Activated CD4-positive, alpha-beta memory T cell treated with anti-CD3 and anti-CD28 coated beads, Interleukin-2, amount 10 ng/mL, durations not matched to agents 7 days and 5 days (primary cell): ENCODE measurements at regions not wholly inside any gene's neighbourhood (a gene's known extent, or its start where the extent isn't known, plus 50 kb on each side); places are given as distances from the start of the nearest gene placed in this dataset.
"Not testable (repeated sequence)": the region's sequence is repeated elsewhere in the genome, so short reads cannot be mapped to it uniquely, and the experiment has no call there.

ENCODE experiments used
- CTCF ChIA-PET: fragments of 350-600 bp; sonication (Branson Sonifier 250); formaldehyde crosslinking; loops from one replicate; lab custom pipeline; 2021; ENCODE audit warnings: antibody characterized with exemption, inconsistent platforms; lab: Charles Lee
- POLR2A ChIA-PET: fragments of 350-600 bp; sonication (Branson Sonifier 250); formaldehyde crosslinking; loops from one replicate; lab custom pipeline; 2021; ENCODE audit warnings: antibody characterized with exemption; lab: Charles Lee
- DNase-seq: peaks from one replicate; pipeline ENCODE4 v3.0.0-alpha.2; 2020
- H3K27ac Mint-ChIP-seq: one replicate; pipeline ENCODE4 v1.8.0; 2021; ENCODE audit warnings: mild to moderate bottlenecking, mixed read lengths
- H3K27me3 Mint-ChIP-seq: one replicate; pipeline ENCODE4 v1.8.0; 2021; ENCODE audit warnings: mixed read lengths
- H3K36me3 Mint-ChIP-seq: one replicate; pipeline ENCODE4 v1.8.0; 2021; ENCODE audit warnings: low read depth, mixed read lengths
- H3K4me1 Mint-ChIP-seq: one replicate; pipeline ENCODE4 v1.8.0; 2021; ENCODE audit warnings: mixed read lengths
- H3K4me3 Mint-ChIP-seq: one replicate; pipeline ENCODE4 v1.8.0; 2021; ENCODE audit warnings: mild to moderate bottlenecking, mixed read lengths
- H3K9me3 Mint-ChIP-seq: one replicate; pipeline ENCODE4 v1.8.0; 2021; ENCODE audit warnings: mixed read lengths

DNA sequence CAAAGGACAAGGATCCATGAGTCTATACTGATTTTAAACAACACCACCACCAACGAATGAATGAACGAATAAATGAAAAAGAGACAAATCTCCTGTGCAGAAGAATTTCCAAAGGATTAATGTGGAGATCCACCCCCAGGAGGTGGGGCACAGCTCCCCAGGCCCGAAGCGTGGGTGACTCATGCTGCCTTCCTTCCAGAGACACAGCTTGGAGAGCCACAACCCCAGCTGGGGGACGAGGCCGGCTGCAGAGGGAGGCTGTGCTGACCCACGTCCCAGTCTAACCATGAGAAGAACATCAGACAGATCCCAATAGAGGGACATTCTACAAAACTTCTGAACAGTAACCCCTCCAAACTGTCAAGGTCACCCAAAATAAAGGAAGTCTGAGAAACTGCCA is 557.3 kb upstream of the SALL3 start:
- DNase-seq: no peak
- POLR2A ChIA-PET: no interaction called here
- Mint-ChIP-seq H3K4me1 (no peaks in the 10 kb centered on the region), H3K4me3 (no peak overlapping the region), H3K9me3 (no peaks in the 10 kb centered on the region), H3K27me3 (no peaks in the 10 kb centered on the region), H3K36me3 (no peaks in the 10 kb centered on the region), H3K27ac (no peak overlapping the region)
- CTCF ChIA-PET: no interaction called here

DNA sequence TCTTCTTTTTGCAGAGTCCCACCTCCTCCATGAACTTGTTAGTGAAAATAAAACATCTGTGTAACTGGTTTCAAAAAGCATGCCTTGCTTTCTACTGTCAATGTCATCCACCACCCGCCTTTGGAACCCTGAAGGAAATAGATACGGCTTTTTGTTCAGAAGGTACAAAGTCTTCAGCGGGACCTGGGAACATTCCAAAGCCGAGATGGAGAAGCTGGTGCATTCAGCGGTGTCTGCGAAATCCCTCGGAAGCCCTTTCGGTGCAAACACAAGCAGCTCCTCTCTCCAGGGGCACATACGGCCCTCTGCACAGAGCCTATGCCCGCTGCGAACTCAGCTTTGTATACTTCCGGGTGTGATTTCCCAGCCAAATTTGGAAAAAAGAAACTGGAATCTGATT is 555.8 kb upstream of the SALL3 start:
- H3K36me3 Mint-ChIP-seq: no peaks in the 10 kb centered on the region
- no peak overlapping the region for H3K27ac Mint-ChIP-seq
- no peak for DNase-seq
- H3K27me3 Mint-ChIP-seq: no peaks in the 10 kb centered on the region
- no peaks in the 10 kb centered on the region for H3K9me3 Mint-ChIP-seq
- no peaks in the 10 kb centered on the region for H3K4me1 Mint-ChIP-seq
- CTCF ChIA-PET: no interaction called here
- POLR2A ChIA-PET: no interaction called here
- H3K4me3 Mint-ChIP-seq: no peak overlapping the region

DNA sequence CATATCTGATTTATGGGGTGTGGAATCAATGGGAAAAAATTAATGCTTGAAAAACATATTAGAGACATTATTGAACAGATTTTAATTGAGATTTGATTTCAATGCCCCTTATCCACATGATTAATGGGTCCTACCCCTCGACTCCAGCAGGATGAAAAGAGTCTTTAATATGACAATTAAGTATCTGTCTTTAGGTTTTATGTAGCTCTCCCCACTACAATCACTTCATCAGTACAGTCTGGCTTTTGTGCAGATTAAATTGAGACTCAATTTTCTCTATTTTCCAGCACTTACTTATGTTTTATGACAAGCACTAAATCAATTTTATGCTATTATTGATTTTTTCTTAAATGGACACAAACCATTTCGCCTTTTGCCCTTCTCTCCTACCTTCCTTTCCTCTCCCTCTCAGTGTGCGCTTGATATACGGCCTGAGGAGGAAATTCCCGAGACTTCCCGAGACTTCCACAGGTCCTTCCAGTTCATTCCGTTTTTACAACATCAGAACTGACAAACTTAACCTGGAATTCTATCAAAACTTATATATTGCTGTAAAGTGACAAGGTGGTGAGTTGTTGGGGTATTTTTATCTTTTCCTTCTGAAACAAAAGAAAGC is 555.1 kb upstream of the SALL3 start:
- no peaks in the 10 kb centered on the region for H3K9me3 Mint-ChIP-seq

DNA sequence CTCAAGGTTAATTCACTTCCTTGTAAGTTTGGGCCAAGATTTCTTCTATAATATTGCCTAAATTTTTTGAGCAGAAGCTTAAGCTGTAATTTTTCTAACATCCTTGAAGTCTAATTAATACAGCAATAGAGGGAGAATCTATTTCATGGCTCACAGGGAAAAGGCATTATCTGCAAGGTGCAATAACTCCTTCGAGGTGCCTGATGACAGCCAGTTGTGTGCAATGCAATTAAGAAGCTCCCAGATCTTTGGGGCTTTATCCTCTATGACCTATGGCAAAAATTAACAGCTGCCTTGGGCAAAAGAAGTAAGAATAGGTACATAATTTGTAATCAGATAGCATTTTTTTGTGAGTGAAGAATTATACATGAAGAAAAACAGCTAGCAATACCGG is 554.6 kb upstream of the SALL3 start:
- H3K9me3 Mint-ChIP-seq: no peaks in the 10 kb centered on the region
- H3K27ac Mint-ChIP-seq: no peak overlapping the region
- no peak overlapping the region for H3K4me3 Mint-ChIP-seq
- ChIA-PET POLR2A (no interaction called here), CTCF (no interaction called here)
- no peaks in the 10 kb centered on the region for H3K36me3 Mint-ChIP-seq
- DNase-seq: no peak
- H3K4me1 Mint-ChIP-seq: no peaks in the 10 kb centered on the region
- H3K27me3 Mint-ChIP-seq: no peaks in the 10 kb centered on the region

More for the DNA sequence above, 555.1 kb upstream of the SALL3 start:
- Mint-ChIP-seq H3K27me3 (no peaks in the 10 kb centered on the region), H3K4me1 (no peaks in the 10 kb centered on the region), H3K4me3 (no peak overlapping the region), H3K27ac (no peak overlapping the region), H3K36me3 (no peaks in the 10 kb centered on the region)
- no peak for DNase-seq
- CTCF ChIA-PET: no interaction called here
- POLR2A ChIA-PET: no interaction called here

DNA sequence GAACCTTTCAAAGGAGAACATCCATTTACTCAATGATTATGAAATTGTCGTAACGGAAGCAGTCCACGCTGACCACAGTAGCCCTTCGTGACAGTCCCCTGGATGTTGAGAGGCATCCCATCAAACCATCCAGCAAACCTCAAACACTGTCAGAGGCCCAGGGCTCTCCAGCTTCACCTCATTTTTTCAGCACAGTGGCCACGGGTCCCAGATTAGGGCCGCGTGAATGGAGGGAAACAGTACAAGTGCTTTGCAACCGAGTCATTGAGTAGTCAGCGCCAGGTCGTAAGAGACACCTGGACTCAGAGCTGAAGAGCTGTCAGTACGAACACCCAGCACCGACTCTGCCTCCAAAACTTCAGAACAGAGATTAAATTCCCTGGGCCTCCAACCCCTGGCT is 552.5 kb upstream of the SALL3 start:
- no peak overlapping the region for H3K27ac Mint-ChIP-seq
- H3K4me3 Mint-ChIP-seq: no peak overlapping the region
- POLR2A ChIA-PET: no interaction called here
- CTCF ChIA-PET: no interaction called here
- no peak for DNase-seq
- H3K27me3 Mint-ChIP-seq: no peaks in the 10 kb centered on the region
- H3K4me1 Mint-ChIP-seq: no peaks in the 10 kb centered on the region
- H3K36me3 Mint-ChIP-seq: no peaks in the 10 kb centered on the region
- H3K9me3 Mint-ChIP-seq: no peaks in the 10 kb centered on the region

DNA sequence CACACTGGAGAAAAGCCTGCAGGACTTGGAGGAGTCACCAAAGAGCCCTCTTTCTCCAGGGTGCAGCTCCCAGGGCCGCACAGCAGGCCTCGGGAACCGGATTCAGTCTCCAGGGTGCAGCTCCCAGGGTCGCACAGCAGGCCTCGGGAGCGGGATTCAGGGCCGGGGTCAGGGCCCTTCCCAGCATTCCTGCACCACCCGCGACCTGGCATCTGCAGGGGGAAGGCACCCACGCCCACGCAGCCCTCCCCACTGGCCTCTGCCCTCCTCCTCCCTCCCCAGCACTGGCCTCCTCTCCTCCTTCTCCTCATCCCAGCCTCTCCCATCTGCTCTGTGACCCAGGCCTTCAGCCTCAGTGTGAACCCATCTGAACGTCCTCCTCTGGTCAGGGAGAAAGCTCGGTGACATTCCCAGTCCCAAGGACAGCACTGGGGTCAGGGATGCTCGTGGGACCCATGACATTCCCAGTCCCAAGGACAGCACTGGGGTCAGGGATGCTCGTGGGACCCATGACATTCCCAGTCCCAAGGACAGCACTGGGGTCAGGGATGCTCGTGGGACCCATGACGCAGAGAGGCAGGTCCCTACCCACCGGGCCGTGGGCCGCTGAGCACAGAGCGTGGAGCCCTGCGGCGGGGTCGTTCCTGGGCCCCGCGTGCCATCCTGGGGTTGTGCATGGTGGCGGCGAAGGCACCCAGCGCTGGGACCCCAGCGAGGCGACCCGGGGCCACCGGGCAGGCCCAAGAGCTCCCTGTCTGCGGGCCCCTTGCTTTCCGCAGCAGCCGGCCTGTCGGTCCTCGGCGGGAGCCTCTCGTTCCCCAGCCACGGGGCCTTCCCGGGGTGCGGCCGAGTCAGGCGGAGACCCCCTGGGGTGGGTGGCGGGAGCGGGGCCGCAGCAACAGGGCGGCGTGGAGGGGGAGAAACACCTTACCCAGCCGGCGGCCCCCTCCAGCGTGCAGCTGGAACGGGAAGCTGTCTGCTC is 550.2 kb upstream of the SALL3 start:
- H3K36me3 Mint-ChIP-seq: no peaks in the 10 kb centered on the region
- no peaks in the 10 kb centered on the region for H3K27me3 Mint-ChIP-seq
- POLR2A ChIA-PET: no interaction called here
- no peak overlapping the region for H3K4me3 Mint-ChIP-seq
- no peak overlapping the region for H3K27ac Mint-ChIP-seq
- DNase-seq: no peak
- H3K9me3 Mint-ChIP-seq: peaks cover 6% of the 10 kb centered on the region
- CTCF ChIA-PET: no interaction called here
- no peaks in the 10 kb centered on the region for H3K4me1 Mint-ChIP-seq

DNA sequence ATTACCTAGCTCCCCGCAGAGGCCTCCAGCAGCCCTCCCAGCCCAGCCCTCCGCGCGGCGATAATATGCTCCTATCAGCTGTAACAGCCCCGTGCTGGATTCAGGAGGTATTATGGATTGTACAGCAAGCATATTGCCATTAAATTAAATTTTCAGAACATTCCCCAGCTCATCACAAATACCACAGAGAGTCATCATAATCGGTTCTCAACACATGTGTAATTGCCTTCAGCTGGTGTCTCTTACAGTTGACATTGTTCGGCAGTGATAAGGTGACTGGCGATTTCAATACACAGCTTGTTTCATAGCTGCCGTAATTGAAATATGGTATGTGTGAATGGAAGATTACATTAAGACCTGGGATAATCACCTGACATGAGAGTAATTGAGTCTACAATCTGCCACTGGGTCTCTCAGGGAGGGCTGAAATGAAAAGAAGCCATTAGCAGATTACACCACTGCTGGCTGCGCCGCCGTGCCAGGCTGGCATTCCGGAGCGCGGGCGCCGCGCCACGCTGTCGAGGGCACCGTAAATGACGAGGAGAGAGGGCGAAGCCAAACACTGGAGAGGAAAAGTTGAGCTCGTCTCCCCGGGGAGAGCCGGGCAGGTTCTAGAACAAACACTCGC is 549.4 kb upstream of the SALL3 start:
- Mint-ChIP-seq H3K4me3 (no peak overlapping the region), H3K27ac (no peak overlapping the region)
- CTCF ChIA-PET: no interaction called here

DNA sequence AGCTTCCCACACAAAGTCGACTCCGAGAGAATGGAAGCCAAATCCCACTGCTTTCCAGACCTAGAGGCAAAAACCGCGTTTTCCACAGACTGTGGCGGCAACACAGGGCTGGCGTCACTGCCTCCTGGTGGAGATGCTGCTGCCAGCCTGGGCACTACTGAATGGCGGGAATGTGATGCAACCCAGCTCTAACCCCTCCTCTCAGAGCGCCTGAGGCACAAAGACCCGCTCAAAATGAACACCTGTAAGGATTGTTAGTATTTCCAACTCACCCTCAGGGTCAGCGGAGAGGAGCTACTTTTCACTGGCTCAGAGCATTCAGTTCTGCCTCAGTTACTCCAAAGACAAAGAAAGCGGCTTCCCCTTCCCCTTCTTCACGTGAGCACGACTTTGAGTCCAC is 548.0 kb upstream of the SALL3 start:
- H3K36me3 Mint-ChIP-seq: no peaks in the 10 kb centered on the region
- ChIA-PET CTCF (no interaction called here), POLR2A (no interaction called here)
- no peak for DNase-seq
- no peaks in the 10 kb centered on the region for H3K4me1 Mint-ChIP-seq
- no peak overlapping the region for H3K4me3 Mint-ChIP-seq
- H3K27ac Mint-ChIP-seq: no peak overlapping the region
- H3K9me3 Mint-ChIP-seq: peaks cover 10% of the 10 kb centered on the region
- no peaks in the 10 kb centered on the region for H3K27me3 Mint-ChIP-seq

More for the DNA sequence above, 549.4 kb upstream of the SALL3 start:
- H3K36me3 Mint-ChIP-seq: no peaks in the 10 kb centered on the region
- peaks cover 7% of the 10 kb centered on the region for H3K9me3 Mint-ChIP-seq
- H3K4me1 Mint-ChIP-seq: no peaks in the 10 kb centered on the region
- no peak for DNase-seq
- POLR2A ChIA-PET: no interaction called here
- H3K27me3 Mint-ChIP-seq: no peaks in the 10 kb centered on the region

DNA sequence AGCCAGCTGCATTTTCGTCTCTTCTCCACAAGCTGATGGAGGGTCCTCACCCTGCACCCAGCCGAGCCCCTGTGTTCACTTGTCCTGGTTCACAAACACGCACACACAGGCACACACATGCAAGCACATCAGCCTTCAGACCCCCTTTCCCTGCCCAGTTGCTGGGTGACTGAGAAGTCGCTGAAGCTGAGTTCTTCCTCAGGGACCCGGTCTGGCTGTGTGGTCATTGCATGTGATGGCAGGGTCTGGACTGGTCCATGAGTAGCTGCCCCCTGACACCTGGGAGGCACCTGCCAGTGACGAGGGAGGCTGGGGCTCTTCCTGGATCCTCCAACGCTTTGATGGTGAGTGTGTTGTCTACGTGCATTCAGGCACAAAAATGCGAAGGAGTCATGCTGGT is 546.1 kb upstream of the SALL3 start:
- H3K27me3 Mint-ChIP-seq: no peaks in the 10 kb centered on the region
- peaks cover 10% of the 10 kb centered on the region for H3K9me3 Mint-ChIP-seq
- no peak overlapping the region for H3K27ac Mint-ChIP-seq
- ChIA-PET CTCF (no interaction called here), POLR2A (no interaction called here)
- no peak overlapping the region for H3K4me3 Mint-ChIP-seq
- DNase-seq: no peak
- no peaks in the 10 kb centered on the region for H3K4me1 Mint-ChIP-seq
- H3K36me3 Mint-ChIP-seq: no peaks in the 10 kb centered on the region

DNA sequence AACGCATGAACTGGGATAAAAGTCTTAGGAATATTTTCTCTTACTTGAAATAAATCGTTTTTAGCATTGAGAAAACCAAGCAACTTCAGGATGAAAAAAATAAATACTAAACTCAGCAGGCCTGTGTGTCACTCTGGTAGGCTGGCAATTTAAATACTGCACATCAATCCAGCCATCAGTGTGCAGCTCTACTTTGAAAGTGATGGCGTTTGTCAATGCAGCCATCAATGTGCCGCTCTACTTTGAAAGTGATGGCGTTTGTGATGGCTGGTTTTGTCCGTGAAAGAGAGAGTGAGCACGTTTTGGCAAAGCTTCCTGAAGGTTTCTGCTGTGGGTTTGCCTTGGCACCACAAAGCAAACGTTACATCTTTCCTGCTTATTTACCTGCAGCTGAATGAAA is 543.5 kb upstream of the SALL3 start:
- H3K4me1 Mint-ChIP-seq: no peaks in the 10 kb centered on the region
- DNase-seq: no peak
- H3K9me3 Mint-ChIP-seq: peaks cover 18% of the 10 kb centered on the region
- no peak overlapping the region for H3K27ac Mint-ChIP-seq
- H3K27me3 Mint-ChIP-seq: no peaks in the 10 kb centered on the region
- no peaks in the 10 kb centered on the region for H3K36me3 Mint-ChIP-seq
- H3K4me3 Mint-ChIP-seq: no peak overlapping the region
- ChIA-PET CTCF (no interaction called here), POLR2A (no interaction called here)

DNA sequence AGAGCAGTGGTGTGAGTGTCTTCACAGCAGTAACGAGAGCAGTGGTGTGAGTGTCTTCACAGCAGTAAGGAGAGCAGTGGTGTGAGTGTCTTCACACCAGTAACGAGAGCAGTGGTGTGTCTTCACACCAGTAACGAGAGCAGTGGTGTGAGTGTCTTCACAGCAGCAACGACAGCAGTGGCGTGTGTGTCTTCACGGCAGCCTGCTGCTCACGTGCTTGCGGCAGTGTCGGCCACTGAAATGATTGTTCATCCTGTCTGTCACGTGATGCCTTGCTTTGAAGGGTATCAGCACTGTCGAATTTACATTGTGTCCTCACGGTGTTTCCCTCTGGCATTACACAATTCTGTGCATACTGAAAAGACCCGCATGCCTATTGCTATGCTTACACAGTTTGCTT is 541.4 kb upstream of the SALL3 start:
- H3K27me3 Mint-ChIP-seq, H3K4me3 Mint-ChIP-seq, H3K27ac Mint-ChIP-seq, H3K36me3 Mint-ChIP-seq, POLR2A ChIA-PET, DNase-seq, H3K4me1 Mint-ChIP-seq, CTCF ChIA-PET: not testable (repeated sequence)
- H3K9me3 Mint-ChIP-seq: peaks cover 16% of the 10 kb centered on the region

DNA sequence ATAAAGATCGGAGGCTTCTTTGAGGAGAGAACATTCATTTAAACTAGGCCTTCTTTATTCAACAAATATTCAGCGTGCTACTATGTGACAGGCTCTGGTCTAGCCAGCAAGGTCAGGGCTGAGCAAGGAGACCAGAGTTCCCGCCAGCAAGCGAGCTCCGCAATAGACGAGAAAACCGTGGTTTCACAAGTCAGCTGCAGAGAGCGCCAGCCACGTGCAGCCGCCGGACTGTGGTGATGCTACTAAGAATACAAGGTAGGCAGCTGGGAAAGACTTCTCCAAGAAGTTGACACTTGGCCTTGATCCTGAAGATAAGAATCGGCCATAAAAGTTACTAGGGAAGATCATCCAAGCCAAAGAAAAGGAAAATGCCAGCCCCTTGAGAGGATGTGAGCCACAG is 533.7 kb upstream of the SALL3 start:
- Mint-ChIP-seq H3K4me1 (no peaks in the 10 kb centered on the region), H3K4me3 (no peak overlapping the region)

DNA sequence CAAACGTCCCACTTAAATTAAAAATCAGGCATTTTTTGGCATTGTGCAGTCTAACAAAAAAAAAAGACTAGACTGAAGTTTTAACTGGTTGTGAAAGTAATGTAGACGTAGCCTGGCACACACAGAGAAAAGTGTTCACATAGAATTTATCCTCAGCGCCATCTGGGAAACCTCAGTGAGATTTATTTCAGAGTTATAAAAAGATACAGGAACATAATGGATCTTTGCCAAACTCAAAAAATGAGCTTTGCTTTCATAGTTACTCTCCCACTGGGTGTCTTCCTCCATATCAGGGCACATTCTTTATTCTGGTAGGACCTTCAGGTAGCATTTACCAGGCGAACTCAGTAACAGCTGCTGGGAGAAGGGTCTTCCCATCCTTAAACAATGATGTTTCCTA is 532.4 kb upstream of the SALL3 start:
- ChIA-PET CTCF (no interaction called here), POLR2A (no interaction called here)
- peaks cover 8% of the 10 kb centered on the region for H3K9me3 Mint-ChIP-seq
- H3K36me3 Mint-ChIP-seq: no peaks in the 10 kb centered on the region
- H3K27ac Mint-ChIP-seq: no peak overlapping the region
- H3K4me1 Mint-ChIP-seq: no peaks in the 10 kb centered on the region
- H3K27me3 Mint-ChIP-seq: no peaks in the 10 kb centered on the region
- no peak for DNase-seq
- no peak overlapping the region for H3K4me3 Mint-ChIP-seq

More for the DNA sequence above, 533.7 kb upstream of the SALL3 start:
- Mint-ChIP-seq H3K36me3 (no peaks in the 10 kb centered on the region), H3K27ac (no peak overlapping the region), H3K27me3 (no peaks in the 10 kb centered on the region), H3K9me3 (peaks cover 7% of the 10 kb centered on the region)
- no peak for DNase-seq
- ChIA-PET CTCF (no interaction called here), POLR2A (no interaction called here)
